SK-N-SH treated with all-trans-retinoic acid at 6 μM for 48 hours (cell line): ENCODE measurements at regions not wholly inside any gene's neighbourhood (a gene's known extent, or its start where the extent isn't known, plus 50 kb on each side); places are given as distances from the start of the nearest gene placed in this dataset.

Experiments used
- RARB ChIP-seq: fragments of 250-450 bp; sonication (Bioruptor Pico); IDR thresholded peaks from 2 replicates; pipeline ENCODE4 v1.8.0; 2021; ENCODE audit warnings: mild to moderate bottlenecking, moderate library complexity
- ZFP30 ChIP-seq: fragments of 450-650 bp; formaldehyde crosslinking; IDR thresholded peaks from 2 replicates; pipeline ENCODE4 v1.5.0; 2022; ENCODE audit warnings: mild to moderate bottlenecking, moderate library complexity
- ZNF565 ChIP-seq: fragments of 450-650 bp; formaldehyde crosslinking; conservative IDR thresholded peaks from 2 replicates; pipeline ENCODE4 v1.5.0; 2020; ENCODE audit warnings: low read depth, mild to moderate bottlenecking, moderate library complexity
- ZNF70 ChIP-seq: fragments of 450-650 bp; formaldehyde crosslinking; IDR thresholded peaks from 2 replicates; pipeline ENCODE4 v1.5.0; 2020; ENCODE audit warnings: mild to moderate bottlenecking, moderate library complexity
- ZNF8 ChIP-seq: fragments of 450-650 bp; formaldehyde crosslinking; IDR thresholded peaks from 2 replicates; pipeline ENCODE4 v1.5.0; 2020; ENCODE audit warnings: mild to moderate bottlenecking, moderate library complexity
- TF ChIP-seq, protein P1 (sequence below): fragments of 250-450 bp; sonication (Bioruptor Pico); IDR thresholded peaks from 2 replicates; pipeline ENCODE4 v1.8.0; 2020; ENCODE audit warnings: mild to moderate bottlenecking, moderate library complexity, borderline replicate concordance

GRCh38 chr6:165821754-165822153 lies 158.7 kb upstream of the PDE10A start:
- TF ChIP-seq, protein P1, sequence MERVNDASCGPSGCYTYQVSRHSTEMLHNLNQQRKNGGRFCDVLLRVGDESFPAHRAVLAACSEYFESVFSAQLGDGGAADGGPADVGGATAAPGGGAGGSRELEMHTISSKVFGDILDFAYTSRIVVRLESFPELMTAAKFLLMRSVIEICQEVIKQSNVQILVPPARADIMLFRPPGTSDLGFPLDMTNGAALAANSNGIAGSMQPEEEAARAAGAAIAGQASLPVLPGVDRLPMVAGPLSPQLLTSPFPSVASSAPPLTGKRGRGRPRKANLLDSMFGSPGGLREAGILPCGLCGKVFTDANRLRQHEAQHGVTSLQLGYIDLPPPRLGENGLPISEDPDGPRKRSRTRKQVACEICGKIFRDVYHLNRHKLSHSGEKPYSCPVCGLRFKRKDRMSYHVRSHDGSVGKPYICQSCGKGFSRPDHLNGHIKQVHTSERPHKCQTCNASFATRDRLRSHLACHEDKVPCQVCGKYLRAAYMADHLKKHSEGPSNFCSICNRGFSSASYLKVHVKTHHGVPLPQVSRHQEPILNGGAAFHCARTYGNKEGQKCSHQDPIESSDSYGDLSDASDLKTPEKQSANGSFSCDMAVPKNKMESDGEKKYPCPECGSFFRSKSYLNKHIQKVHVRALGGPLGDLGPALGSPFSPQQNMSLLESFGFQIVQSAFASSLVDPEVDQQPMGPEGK (CRISPR knock-in tag) = no peak
- TF ChIP-seq ZFP30 (CRISPR knock-in tag) = no peak
- no peak for TF ChIP-seq RARB
- no peak for TF ChIP-seq ZNF8 (CRISPR knock-in tag)
- TF ChIP-seq ZNF565 = no peak
- TF ChIP-seq ZNF70 (CRISPR knock-in tag) = no peak
